ENCODE measurements at regions not wholly inside any gene's neighbourhood (a gene's known extent, or its start where the extent isn't known, plus 50 kb on each side); places are given as distances from the start of the nearest gene placed in this dataset.

DNA sequence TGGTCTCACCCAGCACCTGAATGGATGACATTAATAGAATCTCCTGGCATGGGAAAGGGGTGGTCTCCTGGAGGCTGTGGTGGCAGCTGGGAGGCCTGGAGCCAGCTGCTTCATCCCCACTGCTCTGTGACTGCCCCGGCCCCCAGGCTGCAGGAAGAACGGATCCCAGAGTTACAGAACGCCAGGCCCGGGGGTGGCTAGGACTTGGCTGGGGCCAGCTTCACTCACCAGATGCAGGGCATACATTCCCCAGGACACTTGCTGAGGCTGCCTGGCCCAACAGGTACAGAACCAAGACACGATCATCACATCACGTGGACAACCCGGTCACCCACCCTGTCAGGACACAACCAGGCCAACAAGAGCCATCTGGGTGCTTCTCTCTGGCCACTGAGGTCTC is 178.6 kb upstream of the SALL3 start:
- no peak for TF ChIP-seq CTCF (conservative IDR thresholded peaks at IDR 0.05; ENCODE audit: low read length)

DNA sequence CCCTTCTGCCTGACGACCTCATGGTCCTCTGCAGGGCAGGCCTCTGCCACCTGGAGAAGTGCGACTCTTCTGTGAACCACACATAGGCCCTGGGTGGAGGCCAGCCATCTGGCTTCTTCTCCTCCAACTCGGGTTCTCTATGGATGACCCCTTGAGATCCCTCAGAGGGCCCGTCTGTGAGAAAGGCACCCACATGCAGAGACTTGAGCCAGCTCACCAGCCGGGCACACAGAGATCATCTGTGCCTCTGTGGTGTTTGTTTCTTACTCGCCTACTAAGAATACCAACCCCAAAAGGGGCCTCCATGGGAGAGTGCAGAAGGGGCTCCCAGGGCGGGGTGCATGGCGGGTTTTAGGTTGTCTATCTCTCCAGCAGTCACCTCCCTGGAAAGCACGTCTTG is 176.5 kb upstream of the SALL3 start:
- no peak overlapping the region for H3K4me3 ChIP-seq (ENCODE audit: low read length)
- no peak for DNase-seq (ENCODE audit: low read depth)
- TF ChIP-seq CTCF (conservative IDR thresholded peaks at IDR 0.05; ENCODE audit: low read length) = no peak

More for the DNA sequence above, 178.6 kb upstream of the SALL3 start:
- no peak overlapping the region for H3K4me3 ChIP-seq (ENCODE audit: low read length)
- no peak for DNase-seq (ENCODE audit: low read depth)

DNA sequence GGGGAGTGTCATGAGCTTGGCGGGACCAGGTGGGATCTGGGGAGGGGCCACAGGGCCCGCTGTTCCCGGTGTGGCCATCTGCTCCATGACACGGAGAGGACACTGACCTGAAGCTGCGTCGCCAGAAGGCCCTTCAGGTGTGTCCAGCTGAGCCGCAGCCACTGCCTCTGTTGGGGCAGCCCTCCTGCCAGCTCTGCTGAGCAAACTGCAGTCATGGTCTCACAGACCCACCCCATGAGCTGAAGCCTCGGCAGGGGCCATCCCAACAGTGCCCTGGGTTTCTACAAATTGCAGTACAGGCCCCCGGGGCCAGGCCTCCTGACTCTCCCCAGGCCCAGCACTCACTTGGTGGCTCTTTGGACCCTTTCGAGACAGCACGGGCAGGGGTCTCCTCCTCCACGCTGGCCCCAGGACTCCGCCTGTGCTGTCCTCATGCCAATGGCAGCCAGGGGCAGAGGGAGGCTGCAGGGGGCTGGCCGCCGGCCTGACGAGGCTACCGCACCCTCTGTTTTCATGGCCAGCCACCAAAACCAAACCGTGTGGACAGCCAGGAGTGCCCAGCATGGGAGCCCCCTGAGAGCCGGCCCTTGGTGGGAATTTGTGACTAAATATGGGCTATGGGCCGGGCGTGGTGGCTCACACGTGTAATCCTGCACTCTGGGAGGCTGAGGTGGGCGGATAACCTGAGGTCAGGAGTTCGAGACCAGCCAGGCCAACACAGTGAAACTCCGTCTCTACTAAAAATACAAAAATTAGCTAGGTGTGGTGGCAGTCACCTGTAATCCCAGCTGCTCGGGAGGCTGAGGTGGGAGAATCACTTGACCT is 175.2 kb upstream of the SALL3 start:
- no peak overlapping the region for H3K4me3 ChIP-seq (ENCODE audit: low read length)
- TF ChIP-seq CTCF (conservative IDR thresholded peaks at IDR 0.05; ENCODE audit: low read length) = no peak
- DNase-seq (ENCODE audit: low read depth) = no peak

- no peak for DNase-seq (ENCODE audit: low read depth)
- no peak for TF ChIP-seq CTCF (conservative IDR thresholded peaks at IDR 0.05; ENCODE audit: low read length)
- no peak overlapping the region for H3K4me3 ChIP-seq (ENCODE audit: low read length)
These were observed 173.8 kb upstream of the SALL3 start for GRCh38 chr18:78805840-78806239.

DNA sequence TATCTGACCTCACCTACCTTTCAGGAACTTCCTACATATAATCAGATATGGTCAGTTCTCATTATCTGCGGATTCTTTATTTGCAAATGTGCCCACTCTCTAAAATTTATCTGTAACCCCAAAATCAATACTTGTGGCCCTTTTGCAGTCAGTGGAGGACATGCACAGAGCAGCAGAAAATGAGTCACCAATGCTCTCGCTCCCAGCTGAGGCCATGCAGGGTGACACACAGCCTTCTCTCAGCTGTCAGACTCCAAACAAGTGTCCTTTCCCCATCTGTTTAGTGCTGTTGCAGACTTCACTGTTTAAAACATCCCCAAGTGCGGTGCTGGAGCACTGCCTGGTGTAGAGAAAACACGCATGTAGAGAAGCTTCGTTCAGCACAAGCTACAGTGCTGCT is 171.9 kb upstream of the SALL3 start:
- no peak overlapping the region for H3K4me3 ChIP-seq (ENCODE audit: low read length)
- no peak for TF ChIP-seq CTCF (conservative IDR thresholded peaks at IDR 0.05; ENCODE audit: low read length)
- no peak for DNase-seq (ENCODE audit: low read depth)

DNA sequence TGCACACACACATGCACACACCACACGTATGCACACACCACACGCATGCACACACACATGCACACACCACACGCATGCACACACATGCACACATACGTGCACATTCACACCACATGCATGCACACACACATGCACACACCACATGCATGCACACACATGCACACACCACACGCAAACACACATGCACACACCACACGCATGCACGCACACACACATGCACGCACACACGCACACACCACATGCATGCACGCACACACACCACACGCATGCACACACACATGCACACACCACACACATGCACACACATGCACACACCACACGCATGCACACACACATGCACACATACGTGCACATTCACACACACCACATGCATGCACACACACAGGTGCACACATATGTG is 169.8 kb upstream of the SALL3 start:
- no peak for DNase-seq (ENCODE audit: low read depth)
- no peak for TF ChIP-seq CTCF (conservative IDR thresholded peaks at IDR 0.05; ENCODE audit: low read length)
- no peak overlapping the region for H3K4me3 ChIP-seq (ENCODE audit: low read length)

DNA sequence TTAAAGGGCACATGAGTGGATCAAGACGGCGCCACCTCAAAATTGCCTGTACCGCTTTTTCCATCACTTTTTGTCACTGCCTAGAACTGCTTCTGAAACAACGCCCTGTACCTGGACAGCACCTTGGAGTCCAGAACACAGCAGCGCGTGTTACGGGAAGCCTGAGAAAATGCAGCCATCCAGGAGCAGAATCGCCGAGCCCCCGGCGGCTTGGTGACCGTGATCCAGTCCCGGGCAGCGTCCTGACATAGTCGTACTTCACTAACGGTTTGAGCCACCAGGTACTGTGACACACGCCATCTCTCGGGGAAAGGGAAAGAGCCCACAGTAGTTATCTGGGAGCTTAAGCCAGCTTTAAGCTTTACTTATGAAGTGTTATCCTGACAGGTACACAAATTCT is 168.9 kb upstream of the SALL3 start:
- no peak overlapping the region for H3K4me3 ChIP-seq (ENCODE audit: low read length)

More for the DNA sequence above, 168.9 kb upstream of the SALL3 start:
- no peak for TF ChIP-seq CTCF (conservative IDR thresholded peaks at IDR 0.05; ENCODE audit: low read length)
- DNase-seq (ENCODE audit: low read depth) = no peak

All from AG10803 (cell line).